ENCODE measurements at regions not wholly inside any gene's neighbourhood (a gene's known extent, or its start where the extent isn't known, plus 50 kb on each side); places are given as distances from the start of the nearest gene placed in this dataset.

- TF ChIP-seq POLR2AphosphoS5 (IDR thresholded peaks at IDR 0.05; ENCODE audit: low read depth, low read length) (no peak), HDAC2 (IDR thresholded peaks at IDR 0.05; ENCODE audit: borderline replicate concordance in 1 of 2, low read depth in 2 of 2, low read length in 2 of 2) (no peak)
Observed at GRCh38 chr17:74113326-74113725, 90.2 kb upstream of the RPL38 start.
